ACHN (cell line): ENCODE measurements at regions not wholly inside any gene's neighbourhood (a gene's known extent, or its start where the extent isn't known, plus 50 kb on each side); places are given as distances from the start of the nearest gene placed in this dataset.
A peak's percentile ranks its signal among the peaks of the same experiment; 100 is the strongest.
"Not testable (repeated sequence)": the region's sequence is repeated elsewhere in the genome, so short reads cannot be mapped to it uniquely, and the experiment has no call there.

ENCODE experiments used
- DNase-seq: peaks from one replicate; pipeline ENCODE4 v3.0.0-alpha.2; 2015
- in situ Hi-C: cut with HindIII; loops from 2 replicates; pipeline ENCODE4 v1.10.0; 2017; ENCODE audit warnings: low sequenced_read_pairs, low pct_ligation_motif_present, low pct_unique_long_range_greater_than_20kb

DNA sequence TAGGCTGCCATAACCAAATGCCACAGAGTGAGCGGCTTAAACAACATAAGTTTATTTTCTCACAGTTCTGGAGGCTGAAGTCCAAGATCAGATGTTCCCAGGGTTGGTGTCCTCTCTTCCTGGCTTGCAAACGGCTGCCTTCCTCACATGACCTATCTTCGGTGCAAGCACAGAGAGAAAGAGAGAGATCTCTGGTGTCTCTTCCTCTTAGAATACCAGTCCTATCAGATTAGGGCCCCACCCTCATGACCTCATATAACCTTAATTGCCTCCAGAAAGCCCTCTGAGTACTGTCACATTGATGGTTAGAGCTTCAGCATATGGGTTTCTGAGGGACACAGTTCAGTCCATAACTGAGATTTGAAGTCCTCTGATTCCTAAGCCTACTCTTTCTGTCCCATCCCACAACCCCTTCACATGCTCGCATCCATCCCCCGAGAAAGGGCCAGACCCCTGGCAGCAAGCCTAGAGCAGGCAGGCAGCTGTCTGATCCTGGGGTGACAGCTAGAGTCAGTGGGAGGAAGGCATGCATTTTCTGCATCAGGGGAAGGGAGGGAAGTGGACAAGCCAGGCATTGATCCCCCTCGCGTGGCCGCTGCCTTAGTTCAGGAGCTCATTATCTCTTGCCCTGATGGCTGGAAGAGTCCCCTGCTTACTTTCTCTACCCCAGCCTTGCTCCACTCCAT, 114.1 kb downstream of the FAR1 start:
- no peak for DNase-seq
- in situ Hi-C loops: no loop called here

DNA sequence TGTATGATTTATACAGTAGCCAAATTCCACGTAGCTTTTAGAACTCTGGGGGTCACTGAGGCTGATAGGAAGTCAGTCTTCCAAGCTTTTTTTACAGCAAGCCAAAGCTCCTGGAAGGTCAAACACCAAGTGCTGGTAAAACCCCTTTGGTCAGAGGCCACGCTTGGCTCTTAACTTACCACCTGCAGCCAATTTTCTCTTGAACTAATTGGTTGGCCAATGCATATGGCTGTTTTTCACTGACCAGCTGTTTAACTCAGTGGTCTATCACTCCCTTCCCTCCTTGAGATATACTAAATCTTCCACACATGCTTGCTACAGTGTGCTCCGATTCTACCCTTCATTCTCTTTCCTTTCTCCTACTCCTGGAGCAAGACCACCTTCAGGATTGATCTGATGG, 116.0 kb downstream of the FAR1 start:
- in situ Hi-C loops: no loop called here
- DNase-seq: no peak

DNA sequence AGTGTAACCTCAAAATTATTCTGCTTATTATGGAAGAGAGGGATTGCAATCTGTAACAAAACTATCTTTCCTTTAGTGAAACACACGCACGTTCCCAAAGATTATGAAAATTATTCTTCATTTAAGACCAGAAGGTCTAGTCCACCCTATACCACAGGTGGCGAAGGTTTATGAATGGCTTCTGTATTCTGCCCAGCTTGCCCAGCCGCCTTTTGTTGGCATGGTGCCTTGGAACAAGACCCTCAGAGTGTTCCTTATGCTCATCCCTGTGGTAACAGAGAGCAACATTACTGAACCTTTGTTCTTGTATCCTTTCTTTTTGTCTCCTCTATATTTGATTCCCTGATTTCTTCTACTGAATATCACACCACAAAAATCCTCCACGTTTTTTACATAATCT, 116.4 kb downstream of the FAR1 start:
- DNase-seq: no peak

DNA sequence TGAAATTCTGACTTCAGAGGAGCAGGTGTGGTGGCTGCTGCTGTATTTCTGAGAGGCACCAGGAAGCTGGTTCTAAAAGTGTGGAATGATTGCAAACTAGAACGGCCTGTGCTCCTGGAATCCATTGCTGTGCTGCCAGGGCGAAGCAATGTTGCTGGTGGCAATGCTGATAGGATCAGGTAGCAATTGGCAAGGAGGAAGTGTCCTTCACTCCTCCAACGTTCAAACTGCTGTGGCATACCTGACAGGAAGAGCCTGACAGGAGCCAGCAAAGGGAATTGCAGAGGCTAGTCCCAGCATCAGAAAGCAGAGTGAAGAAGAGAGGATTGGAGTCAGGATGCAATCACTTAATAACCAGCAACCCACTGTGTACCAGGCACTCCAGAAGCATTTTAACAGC, 118.2 kb downstream of the FAR1 start:
- no peak for DNase-seq
- in situ Hi-C loops: no loop called here

More for the DNA sequence above, 116.4 kb downstream of the FAR1 start:
- in situ Hi-C loops: no loop called here

DNA sequence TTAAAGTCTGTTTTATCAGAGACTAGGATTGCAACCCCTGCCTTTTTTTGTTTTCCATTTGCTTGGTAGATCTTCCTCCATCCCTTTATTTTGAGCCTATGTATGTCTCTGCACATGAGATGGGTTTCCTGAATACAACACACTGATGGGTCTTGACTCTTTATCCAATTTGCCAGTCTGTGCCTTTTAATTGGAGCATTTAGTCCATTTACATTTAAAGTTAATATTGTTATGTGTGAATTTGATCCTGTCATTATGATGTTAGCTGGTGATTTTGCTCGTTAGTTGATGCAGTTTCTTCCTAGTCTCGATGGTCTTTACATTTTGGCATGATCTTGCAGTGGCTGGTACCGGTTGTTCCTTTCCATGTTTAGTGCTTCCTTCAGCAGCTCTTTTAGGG, 129.1 kb downstream of the FAR1 start:
- in situ Hi-C loops, DNase-seq: not testable (repeated sequence)

DNA sequence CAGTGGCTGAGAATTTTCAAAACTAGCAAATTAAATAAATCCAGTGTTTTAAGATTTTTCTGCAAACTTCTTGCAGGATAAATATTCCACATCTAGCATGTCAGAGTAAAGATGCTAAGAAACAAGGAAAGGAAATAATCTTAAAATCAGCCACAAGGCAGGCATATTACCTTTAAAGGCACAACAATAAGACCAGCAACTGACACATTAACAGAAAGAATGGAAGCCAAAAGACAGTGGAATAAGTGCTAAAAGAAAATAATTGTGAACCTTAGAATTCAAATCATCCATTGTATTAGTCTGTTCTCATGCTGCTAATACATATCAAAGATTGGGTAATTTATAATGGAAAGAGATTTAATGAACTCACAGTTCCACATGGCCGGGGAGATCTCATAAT, 132.4 kb downstream of the FAR1 start:
- in situ Hi-C loops: no loop called here

DNA sequence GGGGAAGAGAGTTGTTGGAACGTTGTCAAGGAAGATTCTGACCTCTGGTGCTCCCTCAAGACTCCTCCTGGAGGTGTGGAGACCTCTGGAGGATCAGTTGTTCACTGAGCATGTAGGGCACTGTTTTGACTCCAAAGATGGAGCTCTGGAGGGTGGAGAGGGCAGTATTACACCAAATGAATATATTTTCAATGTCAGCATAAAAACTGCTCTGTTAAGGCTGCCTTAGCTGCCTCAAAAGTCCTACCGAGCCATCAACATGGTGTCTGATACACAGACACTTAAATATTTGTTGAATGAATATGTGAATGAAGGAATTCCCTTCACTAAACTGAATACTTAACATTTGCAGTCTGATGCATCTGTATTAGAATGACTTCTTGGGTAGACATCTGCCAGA, 144.2 kb upstream of the SPON1 start:
- in situ Hi-C loops: no loop called here
- DNase-seq: no peak

More for the DNA sequence above, 132.4 kb downstream of the FAR1 start:
- DNase-seq: no peak

DNA sequence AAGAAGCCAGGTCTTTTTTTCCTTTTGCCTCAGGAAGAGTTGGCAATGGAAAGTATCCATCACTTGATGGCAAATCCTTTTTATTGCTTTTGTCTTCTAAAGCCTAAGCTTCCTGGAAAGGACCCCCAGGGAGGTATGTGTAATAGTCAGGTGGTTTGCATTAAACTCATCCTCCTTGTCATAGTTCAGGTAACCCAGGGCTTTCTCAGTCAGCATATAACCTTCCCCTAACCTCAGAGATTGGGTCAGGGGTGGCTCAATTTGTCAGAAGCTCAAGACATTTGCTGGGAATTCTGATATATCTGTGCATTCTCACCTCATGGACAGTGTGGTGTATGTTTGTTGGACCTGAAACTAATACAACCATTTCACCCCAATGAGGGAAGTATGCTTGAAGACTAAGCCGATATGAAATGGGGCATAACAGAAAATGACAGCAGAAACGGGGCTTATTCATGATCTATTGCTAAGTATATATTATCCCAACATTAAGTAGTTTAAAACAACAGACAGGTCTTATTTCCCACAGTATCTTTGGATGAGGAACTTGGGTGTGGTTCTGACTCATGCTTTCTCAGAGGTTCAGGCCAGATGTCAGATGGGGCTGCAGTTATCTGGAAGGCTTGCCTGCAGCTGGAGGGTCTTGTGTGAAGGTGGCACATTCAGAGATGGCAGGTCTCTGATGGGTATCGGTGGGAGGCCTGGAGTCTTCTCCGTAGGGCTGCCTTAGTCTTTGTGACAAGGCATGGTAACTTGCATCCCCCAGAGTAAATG, 135.8 kb upstream of the SPON1 start:
- DNase-seq: no peak
- in situ Hi-C loops: no loop called here

DNA sequence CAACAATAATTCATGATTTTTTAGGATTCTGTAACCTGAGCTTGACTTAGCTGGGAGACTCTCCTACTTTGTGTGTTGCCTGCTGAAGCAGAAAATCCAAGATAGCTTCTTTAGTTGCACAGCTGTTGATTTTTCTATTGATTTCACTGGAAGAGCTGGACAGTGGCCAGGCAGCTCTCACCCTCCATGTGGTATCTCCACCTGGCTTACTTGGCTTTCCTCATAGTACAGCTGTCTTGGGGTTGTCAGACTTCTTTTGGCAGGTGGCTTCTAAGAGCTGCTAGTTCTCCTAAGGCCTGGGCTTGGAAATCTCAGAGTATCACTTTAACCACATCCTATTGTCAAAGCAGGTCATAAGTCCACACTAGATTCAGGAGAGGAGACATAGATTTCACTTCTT, 130.8 kb upstream of the SPON1 start:
- in situ Hi-C loops: no loop called here
- no peak for DNase-seq

DNA sequence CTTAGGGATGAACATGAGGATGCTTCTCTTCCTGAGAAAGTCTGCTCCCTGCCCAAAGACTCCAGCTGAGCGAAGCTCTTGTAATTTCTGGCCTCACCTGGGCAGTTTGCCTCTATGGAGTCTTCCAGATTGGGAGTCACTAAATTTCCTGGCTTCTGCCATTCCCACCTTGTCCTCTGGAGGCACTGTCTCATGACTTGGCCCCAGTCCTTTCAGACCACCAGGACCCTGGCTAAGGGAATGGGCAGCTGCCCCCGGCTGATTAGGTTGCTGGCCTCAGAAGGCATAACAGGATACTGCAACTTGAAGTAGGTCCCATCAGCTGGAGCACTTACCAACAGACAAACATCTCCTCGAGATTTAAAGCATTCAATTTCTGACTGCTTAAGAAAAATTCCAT, 128.1 kb upstream of the SPON1 start:
- DNase-seq: peak; percentile 1
- in situ Hi-C loops: no loop called here

DNA sequence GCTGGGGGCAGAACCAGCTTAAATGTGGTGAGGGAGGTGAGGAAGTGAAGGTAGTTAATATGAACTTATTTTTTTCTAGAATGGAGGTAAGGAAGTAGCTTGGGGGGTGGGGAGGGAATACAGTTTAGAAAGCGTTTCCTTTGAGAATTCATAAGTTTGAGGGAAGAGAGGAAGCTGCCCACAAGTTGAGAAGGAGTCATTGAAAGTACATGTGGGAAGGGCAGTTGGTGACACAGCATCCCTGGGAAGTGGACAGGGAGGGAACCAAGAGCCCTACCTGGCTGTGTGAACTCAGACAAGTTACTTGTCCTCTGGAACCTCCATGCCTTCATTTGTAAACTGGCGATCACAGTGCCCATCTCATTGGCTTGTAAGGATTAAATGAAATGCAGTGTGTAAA, 125.9 kb upstream of the SPON1 start:
- DNase-seq: no peak

DNA sequence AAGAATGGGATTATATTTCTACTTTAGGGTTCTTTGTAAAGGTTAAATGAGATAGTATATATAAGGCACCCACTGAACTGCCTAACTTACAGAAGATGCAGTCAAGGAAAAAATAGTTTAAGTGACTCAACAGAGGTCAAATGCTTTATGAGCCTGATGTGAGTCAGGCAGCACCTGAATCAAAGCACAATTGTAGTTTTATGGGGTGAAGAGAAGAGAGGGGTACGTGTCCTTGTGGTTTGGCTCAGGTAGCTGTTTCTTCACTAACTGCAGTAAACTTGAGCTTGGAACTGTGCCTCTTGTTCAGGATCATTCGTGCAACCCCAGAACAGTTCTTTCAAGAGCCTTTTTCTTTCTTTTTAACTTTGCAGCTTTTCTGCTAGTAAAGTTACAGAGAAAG, 125.2 kb upstream of the SPON1 start:
- in situ Hi-C loops: no loop called here
- peak; percentile 27 for DNase-seq

More for the DNA sequence above, 125.9 kb upstream of the SPON1 start:
- in situ Hi-C loops: no loop called here

DNA sequence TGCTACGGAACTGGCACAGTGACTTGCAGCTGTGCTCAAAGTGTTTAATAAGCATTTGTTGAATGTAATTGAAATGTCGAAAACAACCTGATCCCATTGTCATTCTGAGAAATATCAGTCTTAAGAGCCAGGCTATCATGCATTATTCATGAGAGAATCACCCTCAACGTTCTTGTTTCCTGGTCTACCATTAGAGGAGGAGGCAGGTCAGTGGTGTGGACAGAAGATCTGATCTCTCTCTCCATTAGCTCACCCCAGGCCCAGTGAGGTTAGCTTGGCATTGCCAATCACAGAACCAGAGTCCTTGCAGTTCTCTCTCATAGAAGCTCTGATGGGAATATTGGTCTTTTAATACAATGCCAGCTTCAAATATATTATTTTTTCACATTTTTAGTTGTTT, 121.1 kb upstream of the SPON1 start:
- in situ Hi-C loops: no loop called here
- no peak for DNase-seq

DNA sequence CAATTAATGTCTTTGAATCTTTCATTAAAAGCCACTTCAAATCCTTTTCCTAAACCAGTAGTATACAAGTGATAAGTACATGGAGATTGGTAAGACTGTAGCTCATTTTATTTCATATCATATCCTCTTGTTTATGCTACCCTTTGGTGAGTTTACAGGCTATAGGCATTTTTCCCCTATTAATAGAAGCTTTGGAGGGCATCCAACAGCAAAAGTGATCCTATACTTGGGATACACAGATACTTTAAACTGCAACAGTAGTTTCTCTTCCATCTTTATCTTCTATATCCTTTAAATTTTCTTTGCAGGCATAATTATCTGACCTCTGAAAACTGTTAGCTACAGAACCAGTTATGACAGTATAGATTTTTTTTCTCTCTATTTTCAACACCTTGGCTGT, 114.5 kb upstream of the SPON1 start:
- in situ Hi-C loops: no loop called here

DNA sequence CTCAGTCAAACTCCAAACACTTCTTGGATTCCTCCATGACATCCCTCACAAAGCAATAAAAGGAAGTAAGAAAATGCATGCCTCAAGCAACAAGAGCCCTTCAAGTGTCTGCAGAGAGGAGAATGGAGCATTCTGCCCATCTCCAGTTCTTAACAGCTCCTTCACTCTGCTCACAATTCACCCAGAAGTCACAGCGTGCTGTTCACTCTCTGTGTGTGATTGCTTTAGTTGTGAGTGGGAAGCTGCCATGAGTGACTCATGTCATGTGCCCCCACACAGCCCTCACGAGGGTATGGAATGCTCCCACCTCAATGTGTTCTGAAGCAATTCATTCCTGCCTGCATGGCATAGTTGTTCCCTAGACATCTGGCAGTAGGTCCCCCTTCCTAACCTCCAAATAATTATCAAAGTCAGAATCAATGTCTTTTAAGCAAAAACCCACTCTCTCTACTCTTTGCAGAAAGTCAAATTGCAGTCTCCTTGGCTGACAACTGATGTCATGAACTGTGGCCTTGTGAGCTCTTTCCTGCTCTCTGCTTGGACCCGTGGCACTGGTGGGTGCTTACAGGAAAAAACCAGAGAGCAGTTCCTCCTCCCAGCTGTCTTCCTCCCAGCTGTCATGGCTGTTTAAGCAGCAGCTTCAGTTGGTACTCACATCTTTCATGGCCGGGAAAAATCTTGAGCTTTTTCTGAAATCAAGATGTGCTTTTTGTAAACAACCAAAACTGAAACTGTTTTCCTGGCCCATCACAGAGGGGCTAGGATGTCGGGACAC, 112.1 kb upstream of the SPON1 start:
- in situ Hi-C loops: no loop called here
- DNase-seq: no peak

More for the DNA sequence above, 114.5 kb upstream of the SPON1 start:
- DNase-seq: no peak

DNA sequence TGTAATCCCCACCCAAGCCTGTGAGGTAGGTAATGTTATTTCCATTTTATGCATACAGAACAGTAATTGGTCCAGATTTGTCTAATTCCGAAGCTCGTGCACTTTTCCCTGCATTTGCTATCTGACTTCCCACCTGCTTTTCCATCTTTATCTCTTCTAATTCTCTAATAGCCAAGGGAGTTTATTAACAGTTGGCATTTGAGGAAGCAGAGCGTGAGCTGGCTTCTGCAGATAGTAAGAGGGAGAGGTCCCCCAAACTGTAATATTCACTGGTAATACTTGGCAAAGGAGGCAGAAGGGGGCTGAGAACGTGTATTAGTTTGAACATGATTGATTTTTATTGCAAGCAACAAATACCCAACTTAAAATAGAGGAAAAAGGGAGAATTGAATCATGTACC, 110.8 kb upstream of the SPON1 start:
- in situ Hi-C loops: no loop called here
- DNase-seq: no peak

DNA sequence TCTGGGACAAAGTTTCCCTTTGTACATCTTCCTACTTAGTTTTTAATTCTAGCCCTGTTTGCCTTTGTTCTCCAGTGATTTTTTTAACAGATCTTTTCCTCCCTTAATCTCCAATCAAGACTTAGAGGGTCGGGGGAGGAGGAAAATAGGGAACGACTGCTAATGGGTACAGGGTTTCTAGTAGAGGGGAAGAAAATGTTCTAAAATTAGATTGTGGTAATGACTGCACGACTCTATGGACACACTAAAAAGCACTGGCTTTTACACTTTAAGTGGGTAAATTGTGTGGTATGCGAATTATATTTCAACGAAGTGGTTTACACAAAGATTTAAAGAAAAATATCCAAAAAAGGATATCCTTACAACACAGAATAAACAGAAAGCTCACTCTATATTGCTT, 110.0 kb upstream of the SPON1 start:
- in situ Hi-C loops: no loop called here
- no peak for DNase-seq

DNA sequence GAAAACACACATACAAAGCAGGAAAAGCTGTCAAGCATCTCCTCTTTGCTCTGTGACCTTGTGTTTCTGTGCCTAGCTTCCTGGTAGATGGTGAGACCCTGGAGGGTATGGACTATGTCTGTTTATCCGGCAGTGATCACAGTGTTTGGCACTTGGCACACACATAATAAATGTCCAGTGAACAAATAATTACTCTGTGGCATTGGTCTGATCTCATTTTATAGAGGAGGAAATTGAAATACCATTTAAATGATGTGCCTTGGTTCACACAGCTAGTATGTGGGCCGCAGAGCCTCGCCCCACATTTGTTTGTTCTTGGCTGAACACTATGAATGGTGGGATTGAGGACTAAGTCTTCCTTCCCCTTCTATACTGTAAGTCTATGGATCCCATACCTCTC, 104.7 kb upstream of the SPON1 start:
- in situ Hi-C loops: no loop called here
- no peak for DNase-seq

DNA sequence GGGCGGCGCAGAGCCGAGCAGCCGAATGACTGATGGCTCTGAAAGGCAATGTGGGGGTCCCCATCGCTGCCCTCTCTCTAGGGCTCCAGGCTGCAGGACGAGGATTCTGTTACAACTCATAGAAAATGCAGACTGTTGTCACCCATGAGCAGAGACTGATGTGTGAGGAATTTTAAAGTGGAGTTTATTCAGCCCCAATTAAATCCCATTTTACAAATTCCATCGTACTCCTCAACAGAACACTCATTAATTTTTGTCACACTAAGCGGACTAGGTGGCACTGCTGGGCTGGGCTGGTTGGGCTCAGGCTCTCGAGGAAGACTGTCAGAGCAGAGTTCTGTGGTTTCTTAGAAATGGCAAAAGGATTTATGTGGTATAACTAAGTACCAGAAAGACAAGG, 102.6 kb upstream of the SPON1 start:
- no peak for DNase-seq
- in situ Hi-C loops: no loop called here
